Right lobe of liver (tissue), 4 donors: ENCODE measurements at regions not wholly inside any gene's neighbourhood (a gene's known extent, or its start where the extent isn't known, plus 50 kb on each side); places are given as distances from the start of the nearest gene placed in this dataset.

Experiments used
- CTCF ChIP-seq, 4 donors: fragments of 200-600 bp in 3 of 4; fragments of 450-650 bp in 1 of 4; IDR thresholded peaks; one replicate each; pipeline versions ENCODE4 v1.5.1 to v1.8.0; 2016 to 2022; ENCODE audit warnings: antibody characterized with exemption in 4 of 4, mild to moderate bottlenecking in 2 of 4
- POLR2A ChIP-seq: fragments of 450-650 bp; IDR thresholded peaks from one replicate; pipeline ENCODE4 v1.6.1; 2017; ENCODE audit warnings: antibody characterized with exemption, mild to moderate bottlenecking
- donor health status: DM: no; HTN: no; CAD: no.
- donor health status: DM: no; HTN: no; CAD: no.
- donor health status: DM: no; HTN: yes; CAD: no.

GRCh38 chr7:80999100-80999499 is 80.2 kb upstream of the SEMA3C start:
- no peak for TF ChIP-seq CTCF (IDR thresholded peaks at IDR 0.05)
- TF ChIP-seq POLR2A: no peak
